Gastrocnemius medialis (tissue), 4 donors: ENCODE measurements at regions not wholly inside any gene's neighbourhood (a gene's known extent, or its start where the extent isn't known, plus 50 kb on each side); places are given as distances from the start of the nearest gene placed in this dataset.

Experiments used
- ATAC-seq, 2 donors: fragments of 150-250 bp; one replicate each; pipeline ENCODE4 v1.9.1; 2016
- DNase-seq, 2 donors: peaks; one replicate each; pipeline ENCODE4 v3.0.0-alpha.2; 2019
- H3K27ac ChIP-seq, 4 donors: fragments of 200-600 bp; sonication (generic); 1 replicate in 1 of 4; 2 replicates in 3 of 4; pipeline ENCODE4 v1.5.1; 2016 to 2018; ENCODE audit warnings: mild to moderate bottlenecking in 2 of 4, moderate library complexity in 1 of 4
- H3K27me3 ChIP-seq, 3 donors: fragments of 200-600 bp; sonication (generic) in 2 of 3; 1 replicate in 1 of 3; 2 replicates in 2 of 3; pipeline versions ENCODE4 v1.5.1 to v1.6.0; 2016 to 2019; ENCODE audit warnings: mild to moderate bottlenecking in 1 of 3, moderate library complexity in 1 of 3
- H3K36me3 ChIP-seq, 2 donors: fragments of 200-600 bp; sonication (generic) in 1 of 2; one replicate each; pipeline ENCODE4 v1.5.1; 2017 to 2018
- H3K4me1 ChIP-seq, 2 donors: fragments of 200-600 bp; sonication (generic) in 1 of 2; one replicate each; pipeline ENCODE4 v1.5.1; 2016 to 2017; ENCODE audit warnings: mild to moderate bottlenecking in 2 of 2
- H3K4me3 ChIP-seq, 4 donors: fragments of 200-600 bp; sonication (generic) in 3 of 4; 1 replicate in 1 of 4; 2 replicates in 3 of 4; pipeline ENCODE4 v1.5.1; 2016 to 2019; ENCODE audit warnings: mild to moderate bottlenecking in 2 of 4
- H3K9me3 ChIP-seq, 3 donors: fragments of 200-600 bp; sonication (generic) in 2 of 3; 1 replicate in 1 of 3; 2 replicates in 2 of 3; pipeline ENCODE4 v1.5.1; 2016 to 2019
- POLR2A ChIP-seq, 2 donors: fragments of 450-650 bp; IDR thresholded peaks; one replicate each; pipeline ENCODE4 v1.6.1; 2017; ENCODE audit warnings: antibody characterized with exemption in 2 of 2, mild to moderate bottlenecking in 2 of 2, moderate library complexity in 2 of 2
- in situ Hi-C, 4 donors: fragments of 200-750 bp; cut with MboI; loops; one replicate each; pipeline versions ENCODE4 v1.15.0 to v1.8.0; 2017; ENCODE audit warnings: low sequenced_read_pairs in 4 of 4
- intact Hi-C: fragments of 100-400 bp; cut with DNase I; formaldehyde crosslinking; loops from one replicate; pipeline ENCODE4 v1.15.1; 2023; ENCODE audit warnings: low total_unique reads
- TF ChIP-seq, protein P1 (sequence below), 5 experiments: fragments of 450-650 bp in 3 of 5; fragments of 200-600 bp in 2 of 5; sonication (generic) in 2 of 5; IDR thresholded peaks in 4 of 5; conservative IDR thresholded peaks in 1 of 5; 1 replicate in 4 of 5; 2 replicates in 1 of 5; pipeline ENCODE4 v1.5.1; 2016 to 2019; ENCODE audit warnings: antibody characterized with exemption in 5 of 5, mild to moderate bottlenecking in 3 of 5, moderate library complexity in 3 of 5

DNA sequence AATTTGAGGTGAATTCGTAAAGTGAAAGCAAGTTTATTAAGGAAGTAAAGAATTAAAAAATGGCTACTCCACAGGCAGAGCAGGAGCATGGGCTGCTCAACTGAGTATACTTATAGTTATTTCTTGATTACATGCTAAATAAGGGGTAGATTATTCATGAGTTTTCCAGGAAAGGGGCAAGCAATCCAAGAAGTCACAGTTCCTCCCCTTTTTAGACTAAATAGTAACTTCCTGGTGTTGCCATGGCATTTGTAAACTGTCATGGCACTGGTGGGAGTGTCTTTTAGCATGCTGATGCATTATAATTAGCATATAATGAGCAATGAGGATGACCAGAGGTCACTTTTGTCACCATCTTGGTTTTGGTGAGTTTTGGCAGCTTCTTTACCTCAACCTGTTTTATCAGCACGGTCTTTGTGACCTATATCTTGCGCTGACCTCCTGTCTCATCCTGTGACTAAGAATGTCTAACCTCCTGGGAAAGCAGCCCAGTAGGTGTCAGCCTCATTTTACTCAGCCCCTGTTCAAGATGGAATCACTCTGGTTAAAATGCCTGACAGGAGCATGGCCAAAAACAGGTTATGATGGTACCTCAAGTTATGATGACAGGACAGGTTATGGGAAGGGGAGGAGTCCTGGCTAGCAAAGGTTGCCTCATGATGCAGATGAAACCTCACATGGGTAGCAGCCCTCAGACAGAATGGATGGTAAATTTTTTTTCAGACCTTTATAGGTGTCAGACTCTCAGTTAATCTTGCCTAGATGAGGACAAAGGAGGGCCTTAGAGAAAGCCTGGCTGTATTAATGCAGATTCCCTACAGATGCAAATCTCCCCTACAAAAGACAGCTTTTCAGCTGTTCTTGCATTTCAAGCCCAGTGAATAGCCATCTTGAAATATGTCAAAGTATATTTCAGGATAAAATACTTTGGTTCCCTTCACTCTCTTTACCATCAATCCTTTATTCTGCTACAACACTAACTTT is 49.7 kb downstream of the SIPA1L2 start:
- in situ Hi-C loops, result no loop called here
- DNase-seq, result no peak
- Histone ChIP-seq H3K4me1 (peaks cover 0 to 4% of the 10 kb centered on the region in 2 donors), H3K27ac (peak overlapping the region in 2 of 4 donors; percentile 6 to 24), H3K36me3 (no peaks in the 10 kb centered on the region), H3K4me3 (no peak overlapping the region), H3K27me3 (no peaks in the 10 kb centered on the region), H3K9me3 (no peaks in the 10 kb centered on the region)
- TF ChIP-seq, protein P1, sequence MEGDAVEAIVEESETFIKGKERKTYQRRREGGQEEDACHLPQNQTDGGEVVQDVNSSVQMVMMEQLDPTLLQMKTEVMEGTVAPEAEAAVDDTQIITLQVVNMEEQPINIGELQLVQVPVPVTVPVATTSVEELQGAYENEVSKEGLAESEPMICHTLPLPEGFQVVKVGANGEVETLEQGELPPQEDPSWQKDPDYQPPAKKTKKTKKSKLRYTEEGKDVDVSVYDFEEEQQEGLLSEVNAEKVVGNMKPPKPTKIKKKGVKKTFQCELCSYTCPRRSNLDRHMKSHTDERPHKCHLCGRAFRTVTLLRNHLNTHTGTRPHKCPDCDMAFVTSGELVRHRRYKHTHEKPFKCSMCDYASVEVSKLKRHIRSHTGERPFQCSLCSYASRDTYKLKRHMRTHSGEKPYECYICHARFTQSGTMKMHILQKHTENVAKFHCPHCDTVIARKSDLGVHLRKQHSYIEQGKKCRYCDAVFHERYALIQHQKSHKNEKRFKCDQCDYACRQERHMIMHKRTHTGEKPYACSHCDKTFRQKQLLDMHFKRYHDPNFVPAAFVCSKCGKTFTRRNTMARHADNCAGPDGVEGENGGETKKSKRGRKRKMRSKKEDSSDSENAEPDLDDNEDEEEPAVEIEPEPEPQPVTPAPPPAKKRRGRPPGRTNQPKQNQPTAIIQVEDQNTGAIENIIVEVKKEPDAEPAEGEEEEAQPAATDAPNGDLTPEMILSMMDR (IDR thresholded peaks at IDR 0.05 in 4 of 5, conservative IDR thresholded peaks at IDR 0.05 in 1 of 5), result no peak
- no peak for TF ChIP-seq POLR2A (IDR thresholded peaks at IDR 0.05)
- ATAC-seq, result no peak
- intact Hi-C loops, result no loop called here

DNA sequence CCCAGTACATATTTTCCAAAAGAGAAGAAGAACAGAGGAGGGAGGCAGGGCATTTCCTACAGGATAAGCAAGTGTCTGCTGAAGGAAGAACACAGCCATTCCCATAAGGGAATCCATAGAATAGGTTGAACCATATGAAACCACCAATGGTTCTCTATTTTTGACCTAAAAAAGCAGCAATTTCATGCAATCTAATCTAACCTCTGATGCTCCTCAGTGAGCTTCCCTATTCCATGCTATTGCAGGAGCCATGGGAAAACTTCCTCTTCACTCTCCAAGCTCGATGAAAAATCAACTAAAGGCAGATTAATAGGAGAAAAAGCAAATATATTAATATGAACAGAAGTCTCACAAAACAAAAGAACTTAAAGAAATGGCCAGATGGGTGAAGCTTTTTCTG is 50.5 kb downstream of the SIPA1L2 start:
- TF ChIP-seq POLR2A (IDR thresholded peaks at IDR 0.05), result no peak
- TF ChIP-seq, protein P1 (IDR thresholded peaks at IDR 0.05 in 4 of 5, conservative IDR thresholded peaks at IDR 0.05 in 1 of 5), result no peak
- intact Hi-C loops, result no loop called here
- peak overlapping the region; percentile 0 to 54 (median 15) for H3K27ac ChIP-seq

DNA sequence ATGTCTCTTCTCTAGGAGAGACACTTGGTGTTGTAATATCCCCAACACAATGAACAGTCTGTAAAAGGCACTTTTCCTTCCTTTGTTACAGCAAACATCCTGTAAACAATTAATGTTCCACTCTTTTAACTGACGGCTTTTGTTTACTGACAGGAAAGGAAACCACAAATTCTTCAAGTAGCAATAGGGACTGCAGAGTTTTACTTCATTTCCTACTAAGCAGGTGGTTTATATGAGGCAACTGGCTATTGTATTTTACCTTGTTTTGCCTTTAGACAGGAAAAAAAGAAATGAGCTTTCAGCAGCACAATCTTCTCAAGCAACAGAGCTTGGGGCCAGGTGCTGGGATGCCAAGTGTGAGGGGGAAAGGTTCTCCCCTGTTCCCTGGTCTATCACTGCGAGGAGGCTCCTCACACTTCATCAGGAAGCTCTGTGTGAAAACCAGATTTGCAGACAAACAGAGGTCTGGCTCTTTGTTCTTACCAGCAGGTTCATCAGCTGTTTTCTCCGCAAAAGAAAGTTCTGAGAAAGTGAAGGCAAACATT is 51.2 kb downstream of the SIPA1L2 start:
- peak; percentile 41 to 42 for ATAC-seq
- peak overlapping the region; percentile 6 to 54 (median 32) for H3K27ac ChIP-seq
- intact Hi-C loops, result no loop called here
- in situ Hi-C loops, result no loop called here
- H3K9me3 ChIP-seq, result no peaks in the 10 kb centered on the region
- TF ChIP-seq, protein P1 (IDR thresholded peaks at IDR 0.05 in 4 of 5, conservative IDR thresholded peaks at IDR 0.05 in 1 of 5), result no peak
- peak in 1 of 2 donors; percentile 9 for TF ChIP-seq POLR2A (IDR thresholded peaks at IDR 0.05)
- no peak for DNase-seq
- peaks cover 0 to 4% of the 10 kb centered on the region in 2 donors for H3K4me1 ChIP-seq
- no peaks in the 10 kb centered on the region for H3K36me3 ChIP-seq
- H3K27me3 ChIP-seq, result no peaks in the 10 kb centered on the region
- H3K4me3 ChIP-seq, result no peak overlapping the region

More for the DNA sequence above, 50.5 kb downstream of the SIPA1L2 start:
- Histone ChIP-seq H3K4me3 (no peak overlapping the region), H3K27me3 (no peaks in the 10 kb centered on the region), H3K4me1 (peaks cover 0 to 4% of the 10 kb centered on the region in 2 donors), H3K9me3 (no peaks in the 10 kb centered on the region), H3K36me3 (no peaks in the 10 kb centered on the region)
- in situ Hi-C loops, result no loop called here
- ATAC-seq, result no peak
- no peak for DNase-seq

DNA sequence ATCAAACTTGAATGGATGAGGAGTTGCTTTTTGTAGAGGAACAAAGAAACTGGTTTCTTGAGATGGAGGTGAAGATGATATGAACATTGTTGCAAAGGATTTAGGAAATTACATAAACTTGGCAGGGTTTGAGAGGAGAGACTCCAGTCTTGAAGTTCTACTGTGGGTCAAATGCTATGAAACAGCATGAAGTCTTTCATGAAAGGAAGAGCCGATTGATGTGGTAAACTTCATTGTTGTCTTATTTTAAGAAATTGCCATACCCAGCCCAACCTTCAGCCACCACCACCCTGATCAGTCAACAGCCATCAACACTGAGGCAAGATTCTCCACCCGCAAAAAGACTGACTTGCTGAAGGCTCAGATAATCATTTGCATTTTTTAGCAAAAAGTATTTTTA is 52.2 kb downstream of the SIPA1L2 start:
- no peaks in the 10 kb centered on the region for H3K36me3 ChIP-seq
- intact Hi-C loops (no loop called here), in situ Hi-C loops (no loop called here)
- H3K4me1 ChIP-seq, result peaks cover 0 to 4% of the 10 kb centered on the region in 2 donors
- H3K27ac ChIP-seq, result peak overlapping the region in 1 of 4 donors; percentile 16
- no peaks in the 10 kb centered on the region for H3K9me3 ChIP-seq
- TF ChIP-seq POLR2A (IDR thresholded peaks at IDR 0.05), result no peak
- TF ChIP-seq, protein P1 (IDR thresholded peaks at IDR 0.05 in 4 of 5, conservative IDR thresholded peaks at IDR 0.05 in 1 of 5), result no peak
- no peaks in the 10 kb centered on the region for H3K27me3 ChIP-seq
- no peak overlapping the region for H3K4me3 ChIP-seq
- DNase-seq, result no peak
- ATAC-seq, result no peak
